Amygdala (tissue), 56 donors: ENCODE measurements at regions not wholly inside any gene's neighbourhood (a gene's known extent, or its start where the extent isn't known, plus 50 kb on each side); places are given as distances from the start of the nearest gene placed in this dataset.

Experiments used
- DNase-seq, 56 donors: peaks; one replicate each; lab custom pipeline; 2025; lab: John Stamatoyannopoulos, UW

- no peak for DNase-seq
Measured at GRCh38 chr1:98813738-98814309, 152.3 kb downstream of the SNX7 start.

DNA sequence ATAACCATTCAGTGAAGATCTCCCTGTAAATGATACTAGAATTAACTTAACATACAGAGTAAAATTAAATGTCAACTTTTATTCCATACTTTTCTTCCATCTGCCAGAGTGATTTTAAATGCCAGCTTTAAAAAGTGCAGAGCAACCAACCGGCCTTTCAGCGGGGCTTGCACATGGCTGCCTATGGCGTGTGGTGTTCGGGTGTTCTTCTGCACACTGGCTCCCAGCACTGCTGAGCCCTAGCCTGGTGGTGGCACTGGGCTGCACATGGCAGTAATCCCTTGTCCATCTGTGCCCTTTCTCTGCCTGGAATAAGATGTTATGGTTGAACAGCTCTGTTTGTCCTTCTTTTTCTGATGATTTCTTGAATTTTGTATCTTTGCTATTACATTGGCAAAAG is 156.3 kb downstream of the SNX7 start:
- peak in 2 of 56 donors; percentile 1 to 8 for DNase-seq

DNA sequence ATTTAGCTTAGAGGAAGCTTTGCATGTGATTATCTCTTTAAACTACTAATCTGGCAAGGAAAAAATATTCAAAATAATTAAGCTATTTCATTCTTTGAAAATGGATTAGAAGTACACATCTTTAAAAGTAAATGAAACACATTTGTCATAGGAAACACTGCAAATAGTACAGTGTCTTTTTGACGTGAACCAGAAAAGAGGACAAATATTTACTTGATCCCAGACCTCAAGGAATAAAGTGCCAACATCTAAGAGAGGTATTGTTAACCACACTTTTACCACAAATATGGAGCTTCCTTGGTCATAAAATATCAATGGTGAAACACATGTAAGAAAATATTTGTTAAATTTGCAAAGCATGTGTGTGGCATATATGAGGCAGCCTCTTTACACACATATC is 159.9 kb downstream of the SNX7 start:
- DNase-seq: no peak

DNA sequence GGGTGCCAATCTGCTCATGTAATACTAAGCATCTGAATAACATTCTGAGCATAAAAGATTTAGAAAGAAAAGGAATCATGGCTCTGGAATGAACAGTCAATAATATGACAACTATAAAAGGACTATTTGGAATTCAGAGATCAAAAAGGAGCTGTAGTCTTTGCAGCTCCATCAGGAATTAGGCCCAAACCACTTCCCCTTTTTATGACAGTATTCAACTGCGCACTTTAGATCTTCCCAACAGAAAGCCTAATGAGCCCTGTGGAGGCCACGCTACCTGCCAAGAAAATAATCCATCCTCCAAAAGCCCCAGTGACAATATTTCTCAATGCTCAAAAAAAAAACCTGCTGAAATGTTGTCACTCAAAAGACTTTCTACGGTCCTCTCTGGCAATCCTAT is 163.2 kb downstream of the SNX7 start:
- no peak for DNase-seq

DNA sequence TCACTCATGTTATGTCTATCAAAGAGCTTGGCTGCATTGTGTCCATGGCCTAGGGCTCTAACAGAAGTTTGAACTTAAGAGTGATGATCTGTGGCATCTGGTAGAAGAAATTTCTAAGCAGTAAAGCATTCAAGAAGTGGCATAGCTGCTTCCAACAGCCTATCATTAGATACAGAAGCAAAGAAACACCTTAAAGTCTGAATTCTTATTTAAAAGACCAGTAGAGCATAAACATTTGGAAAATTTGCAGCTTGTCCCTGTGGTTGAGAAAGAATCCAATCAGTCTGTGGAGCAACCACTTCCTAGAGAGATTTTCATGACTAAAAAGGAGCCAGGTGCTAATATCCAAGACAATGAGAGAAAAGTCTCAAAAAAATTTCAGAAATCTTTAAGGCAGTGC is 165.5 kb downstream of the SNX7 start:
- no peak for DNase-seq

DNA sequence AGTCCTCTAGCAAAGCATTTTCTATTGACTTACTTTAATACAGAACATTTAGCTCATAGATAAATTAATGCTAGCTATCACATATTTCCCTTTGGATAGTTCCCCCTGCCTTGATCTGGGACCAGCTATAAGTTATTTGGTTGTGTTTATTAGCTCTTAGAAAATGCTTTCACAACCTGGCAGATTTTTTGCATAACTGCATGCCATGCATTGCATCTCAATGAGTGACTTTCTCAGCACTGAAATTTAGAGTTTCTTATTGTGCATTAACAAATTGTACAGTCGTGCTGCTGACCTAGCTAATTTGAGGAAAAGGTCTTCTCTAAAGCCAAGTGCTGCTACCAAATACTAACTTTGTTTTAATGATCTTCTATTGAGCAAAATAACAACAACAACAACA is 164.8 kb downstream of the PLPPR5 start:
- DNase-seq: no peak
